ENCODE measurements at regions not wholly inside any gene's neighbourhood (a gene's known extent, or its start where the extent isn't known, plus 50 kb on each side); places are given as distances from the start of the nearest gene placed in this dataset.

DNA sequence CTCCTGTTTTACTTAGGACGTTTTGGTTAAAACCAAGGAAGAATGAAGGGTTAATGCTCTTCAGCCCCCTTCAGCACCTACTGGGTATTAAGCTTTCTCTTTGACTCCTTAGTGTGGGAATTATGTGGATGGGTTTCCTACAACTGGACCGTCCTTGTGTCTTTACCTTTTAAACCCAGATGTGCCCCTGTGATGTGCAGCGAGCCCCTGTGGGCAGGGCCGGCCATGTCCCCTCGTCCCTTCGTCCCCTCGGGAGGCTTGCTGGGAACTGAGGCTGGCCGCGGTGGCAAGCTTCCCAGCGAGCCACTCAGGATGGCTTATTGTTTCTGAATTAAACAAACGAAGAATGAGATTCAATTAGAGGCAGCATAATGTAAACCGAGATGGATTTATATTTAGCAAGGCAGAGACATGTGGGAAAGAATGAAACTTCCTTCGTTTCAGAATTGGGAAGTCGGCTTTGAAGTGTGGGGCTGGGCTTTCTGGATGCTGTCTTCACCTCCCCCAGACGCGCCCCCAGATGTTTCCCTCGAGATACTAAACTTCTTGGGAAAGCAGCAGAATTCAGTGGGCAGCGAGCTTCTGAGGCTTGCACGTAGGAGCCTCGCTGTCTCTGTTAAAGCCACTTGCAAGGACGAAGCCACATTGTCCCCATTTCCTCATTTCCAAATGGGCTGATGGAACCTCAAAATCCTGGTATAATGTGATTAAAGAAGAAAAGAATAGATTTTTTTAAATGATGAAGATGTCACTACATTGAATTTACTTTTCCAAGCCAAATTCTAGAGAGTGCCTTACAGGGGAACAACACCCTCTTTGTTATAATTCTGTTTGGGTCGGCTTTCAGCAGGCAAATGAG is 146.0 kb downstream of the VAPA start:
- DNase-seq = no peak

DNA sequence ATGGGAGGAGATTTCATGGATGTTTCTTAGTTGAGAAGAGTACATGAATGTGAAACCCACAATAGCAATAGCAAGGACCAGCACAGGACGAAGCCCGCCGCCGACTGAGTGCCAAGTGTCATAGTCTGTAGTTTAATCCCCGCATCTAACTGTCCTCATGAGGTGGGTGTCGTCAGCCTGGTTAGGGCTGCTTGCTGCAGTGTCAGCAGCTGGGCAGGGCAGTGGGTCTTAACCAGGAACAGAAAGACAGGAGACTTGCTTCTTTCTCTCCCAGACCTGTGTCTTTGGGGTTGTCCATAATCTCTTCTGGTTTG is 146.6 kb downstream of the VAPA start:
- DNase-seq = no peak

DNA sequence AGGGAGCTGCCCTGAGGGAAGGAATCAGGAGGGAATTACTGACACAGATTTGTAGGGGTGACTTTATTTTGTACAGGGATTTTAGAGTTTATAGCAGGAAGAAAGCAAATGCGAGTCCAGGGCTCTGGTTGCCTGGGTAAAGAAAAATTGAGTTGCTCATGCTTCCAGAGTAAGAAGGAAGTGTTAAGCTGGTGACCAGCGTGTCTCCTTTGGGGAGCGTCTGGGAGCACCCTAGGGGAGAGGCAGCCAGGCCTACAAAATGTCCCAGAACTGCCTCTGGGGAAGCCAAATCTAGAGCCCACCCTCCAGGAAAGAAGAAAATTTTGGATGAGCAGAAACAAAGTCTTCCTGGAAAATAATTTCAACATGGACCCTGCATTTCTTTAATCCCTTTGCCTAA is 147.0 kb downstream of the VAPA start:
- DNase-seq = no peak

GRCh38 chr18:10061566-10062140 is 147.8 kb downstream of the VAPA start:
- DNase-seq = no peak

GRCh38 chr18:10062302-10063300 is 148.8 kb downstream of the VAPA start:
- DNase-seq = no peak

DNA sequence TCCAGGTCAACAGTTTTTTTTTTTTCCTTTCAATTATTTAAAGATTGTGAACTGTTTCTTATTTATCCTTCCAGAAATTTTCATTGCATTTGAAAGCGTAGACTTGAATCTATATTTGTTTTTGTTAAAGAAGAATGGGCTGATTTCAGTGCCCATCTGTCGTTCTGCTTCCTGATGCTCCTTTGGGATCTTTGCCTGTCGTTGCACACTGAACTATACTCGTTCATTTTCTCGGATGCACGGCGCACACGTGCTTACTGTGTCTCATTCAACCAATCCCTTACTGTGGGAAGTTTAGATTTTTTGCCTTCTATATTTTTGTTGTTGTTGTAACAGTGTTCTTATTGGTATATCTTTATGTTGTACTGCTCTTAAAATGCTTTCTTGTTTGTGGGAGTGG is 149.7 kb downstream of the VAPA start:
- DNase-seq = no peak

DNA sequence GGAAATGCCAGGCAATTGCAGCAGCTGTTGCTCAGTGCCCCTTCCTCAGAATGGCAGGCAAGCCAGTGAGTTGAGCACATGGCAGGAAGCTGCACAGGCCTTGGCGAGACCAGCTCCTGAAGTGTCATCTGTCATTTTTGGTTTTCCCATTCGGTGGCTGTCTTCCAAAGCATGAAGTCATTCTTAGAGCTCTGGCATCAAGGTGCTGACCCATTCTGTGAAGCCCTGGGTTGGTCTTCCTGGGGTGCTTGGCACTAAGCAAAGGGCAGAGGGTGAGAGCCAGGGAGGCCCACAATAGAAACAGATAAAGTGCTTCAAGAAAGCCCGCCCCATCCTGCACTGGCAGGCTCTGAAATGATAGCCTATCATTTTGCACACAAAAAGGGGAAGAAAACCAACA is 150.5 kb downstream of the VAPA start:
- no peak for DNase-seq

- no peak for DNase-seq
These were observed 151.5 kb downstream of the VAPA start for GRCh38 chr18:10065296-10065695.

DNA sequence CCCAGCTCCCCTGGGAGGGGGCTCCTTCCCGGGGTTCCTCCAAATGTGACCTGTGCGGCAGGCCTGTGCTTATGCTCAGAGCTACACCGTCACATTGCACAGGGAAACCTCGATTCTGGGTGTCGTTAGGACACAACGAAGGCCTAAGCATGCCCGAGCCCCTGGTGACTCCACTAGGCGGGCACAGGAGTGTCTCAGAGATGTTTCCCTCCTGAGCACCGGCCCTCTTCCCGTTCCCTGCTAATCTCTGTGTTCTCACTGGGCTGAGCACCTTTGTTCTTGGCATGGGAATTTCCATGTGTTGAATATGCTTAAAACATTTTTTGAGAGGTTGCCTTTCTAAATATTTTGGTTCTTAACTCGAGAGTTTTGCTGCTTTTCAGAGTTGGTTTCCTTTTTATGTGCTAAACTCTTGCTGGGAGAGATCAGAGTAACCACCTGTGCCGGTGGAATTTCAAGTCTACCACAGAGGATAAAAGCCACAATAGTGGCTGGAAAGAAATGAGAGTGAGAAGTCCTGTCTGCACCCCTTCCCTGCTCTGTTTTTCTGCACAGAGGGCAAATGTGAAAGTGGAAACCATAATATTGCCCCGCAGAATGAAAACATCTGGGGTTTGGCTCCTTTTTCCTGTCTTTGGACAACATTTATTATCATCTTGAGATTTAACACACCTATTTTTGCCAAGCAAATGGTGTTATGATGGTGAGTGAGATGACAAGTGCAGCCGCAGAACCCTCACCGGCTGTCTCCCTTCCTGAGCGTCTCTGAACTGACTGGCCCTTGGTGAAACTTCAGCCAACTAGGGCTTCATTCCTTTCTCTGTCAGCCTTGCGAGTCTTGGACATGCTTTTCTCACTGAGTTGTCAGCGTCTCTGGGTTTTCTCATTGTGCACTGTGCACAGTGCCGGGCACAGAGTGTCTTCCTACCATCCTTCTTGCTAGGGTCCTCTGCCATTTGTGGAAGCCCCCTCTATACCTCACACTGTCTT is 154.1 kb downstream of the VAPA start:
- DNase-seq = no peak

DNA sequence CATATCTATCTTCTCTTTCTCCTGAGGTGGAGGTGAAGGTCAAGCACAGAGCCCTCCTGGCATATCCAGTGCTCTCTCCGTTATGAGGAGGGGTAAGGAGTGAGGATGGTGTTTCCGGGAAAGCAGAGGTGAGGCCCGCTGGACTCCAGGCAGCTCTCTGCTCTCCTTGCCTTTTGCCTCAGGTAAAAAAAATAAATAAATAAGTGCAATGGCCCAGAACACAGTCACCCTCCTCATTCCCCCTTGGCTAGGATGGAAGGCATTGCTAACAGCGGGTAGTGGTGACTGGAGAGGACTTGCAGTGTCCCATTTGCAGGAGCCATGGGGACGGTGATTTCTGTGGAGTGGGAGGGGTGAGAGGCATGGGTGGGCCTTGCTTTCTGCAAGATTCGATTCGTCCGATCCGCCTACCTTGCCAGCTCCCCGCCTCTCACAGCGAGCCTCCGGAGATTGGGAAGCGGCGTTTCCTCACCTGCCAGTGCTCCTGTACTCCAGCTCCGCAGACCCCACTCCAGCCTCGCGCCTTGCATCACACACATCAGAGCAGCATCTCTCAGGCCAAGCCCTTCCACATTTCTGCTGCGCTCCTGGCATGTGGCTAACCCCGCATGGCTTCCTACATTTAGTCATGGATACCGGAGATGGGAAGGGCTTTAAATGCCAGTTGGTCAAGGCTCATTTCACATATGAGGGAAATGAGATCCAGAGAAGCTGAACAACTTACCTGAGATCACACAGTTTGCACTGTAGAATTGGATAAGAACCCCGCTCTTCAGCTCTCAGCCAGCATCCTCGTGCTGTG is 155.2 kb downstream of the VAPA start:
- DNase-seq = no peak

- DNase-seq = no peak
These were observed 156.8 kb downstream of the VAPA start for GRCh38 chr18:10070561-10071000.

DNA sequence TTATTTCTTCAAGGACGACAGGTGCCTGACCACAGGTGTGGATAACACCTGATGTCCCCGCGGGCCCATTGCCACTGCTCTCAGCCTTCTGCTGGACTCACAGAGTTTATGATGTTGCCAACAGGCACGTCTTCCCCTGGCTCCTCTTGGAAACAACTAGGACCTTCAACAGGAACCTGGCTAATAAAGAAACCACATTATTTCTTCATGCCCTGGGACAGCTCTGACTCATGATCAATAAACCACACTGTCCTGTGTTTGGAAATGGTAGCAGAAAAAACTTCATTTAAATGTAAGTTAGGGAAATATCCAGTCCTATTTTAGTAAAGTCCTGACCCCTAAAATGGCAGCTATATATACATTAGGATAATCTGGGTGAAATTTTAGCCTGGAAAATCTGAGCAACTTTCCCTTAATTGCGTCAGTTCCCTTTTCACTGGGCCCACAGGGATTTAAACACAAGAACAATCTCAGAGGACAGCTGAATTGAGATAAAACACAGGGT is 158.9 kb downstream of the VAPA start:
- no peak for DNase-seq

GRCh38 chr18:10074110-10074509 is 160.3 kb downstream of the VAPA start:
- DNase-seq = no peak

DNA sequence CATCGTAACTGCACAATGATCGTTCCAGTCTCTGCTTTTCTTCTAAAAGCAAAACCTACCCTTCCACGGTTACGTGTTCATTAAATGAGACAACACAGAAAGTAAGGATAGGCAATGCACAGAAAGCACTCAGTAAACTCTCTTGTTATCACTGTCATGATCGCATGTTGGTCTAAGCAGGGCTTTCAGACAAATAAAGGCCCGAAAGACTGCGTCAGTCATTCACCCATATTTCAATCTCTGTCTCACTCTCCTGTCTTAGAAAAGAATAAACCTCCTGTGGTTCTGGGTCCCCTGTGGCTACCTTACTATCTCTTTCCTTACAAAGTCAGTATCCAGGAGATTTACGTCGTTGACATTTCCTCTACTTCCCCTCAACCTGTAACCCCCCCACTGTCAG is 160.9 kb downstream of the VAPA start:
- no peak for DNase-seq

- DNase-seq = no peak
These were observed 162.8 kb downstream of the VAPA start for GRCh38 chr18:10076502-10077030.

DNA sequence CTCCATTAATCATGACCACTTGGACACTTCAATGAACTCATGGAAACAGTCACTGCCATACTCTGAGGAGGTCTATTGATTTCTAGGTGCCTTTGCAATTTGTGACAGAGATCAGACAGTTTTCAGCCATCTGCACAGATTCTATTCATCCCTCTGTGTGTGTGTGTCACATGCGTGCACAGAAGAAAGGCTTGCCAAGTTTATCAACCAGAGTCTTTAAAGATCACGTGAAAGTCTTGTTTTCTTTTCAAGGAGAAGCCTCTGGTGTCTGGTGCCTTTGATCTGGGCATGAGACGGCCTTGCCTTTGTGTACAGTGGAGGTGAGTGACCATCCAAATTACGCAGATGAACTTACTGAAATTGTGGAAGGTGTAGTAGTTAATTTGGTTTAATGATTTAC is 164.2 kb downstream of the VAPA start:
- DNase-seq = no peak

GRCh38 chr18:10080372-10080771 is 166.6 kb downstream of the VAPA start:
- DNase-seq = no peak

DNA sequence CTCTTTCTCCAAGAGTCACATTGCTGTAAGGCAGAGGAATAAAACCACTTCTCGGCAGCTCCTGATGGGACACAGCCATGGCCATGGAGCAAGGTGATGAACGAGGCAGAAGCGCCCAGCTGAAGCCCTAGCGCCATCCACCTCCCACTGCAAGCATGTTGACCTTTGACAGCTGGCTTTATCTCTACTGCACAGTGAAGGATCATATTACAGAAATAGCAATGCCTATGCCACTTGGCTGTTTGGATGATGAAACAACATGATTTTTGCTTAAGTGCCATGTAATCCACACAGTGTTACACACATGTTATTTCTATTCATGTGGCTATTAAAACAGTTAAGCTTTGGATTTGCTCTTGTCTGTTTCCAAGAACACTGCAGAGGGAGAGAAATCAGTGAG is 167.7 kb downstream of the VAPA start:
- no peak for DNase-seq

DNA sequence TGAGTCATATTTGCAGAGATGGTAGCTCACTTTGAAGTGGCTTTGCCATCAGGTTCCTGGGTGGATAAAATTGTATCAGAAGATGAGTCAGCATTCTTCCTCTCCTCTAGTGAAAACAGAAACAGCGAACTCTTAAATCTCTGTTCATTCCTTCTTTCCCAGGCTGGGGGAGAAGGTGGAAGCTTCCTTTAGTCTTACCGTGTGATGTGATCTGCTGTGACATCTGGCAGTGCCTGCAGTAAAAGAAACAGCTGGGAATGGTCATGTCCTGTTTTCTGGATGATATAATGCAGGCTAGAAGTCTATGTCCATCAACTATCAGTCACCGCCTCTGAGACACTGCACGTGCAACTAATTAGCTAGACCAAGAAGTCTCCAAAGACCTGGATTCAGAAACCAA is 171.6 kb downstream of the VAPA start:
- no peak for DNase-seq

DNA sequence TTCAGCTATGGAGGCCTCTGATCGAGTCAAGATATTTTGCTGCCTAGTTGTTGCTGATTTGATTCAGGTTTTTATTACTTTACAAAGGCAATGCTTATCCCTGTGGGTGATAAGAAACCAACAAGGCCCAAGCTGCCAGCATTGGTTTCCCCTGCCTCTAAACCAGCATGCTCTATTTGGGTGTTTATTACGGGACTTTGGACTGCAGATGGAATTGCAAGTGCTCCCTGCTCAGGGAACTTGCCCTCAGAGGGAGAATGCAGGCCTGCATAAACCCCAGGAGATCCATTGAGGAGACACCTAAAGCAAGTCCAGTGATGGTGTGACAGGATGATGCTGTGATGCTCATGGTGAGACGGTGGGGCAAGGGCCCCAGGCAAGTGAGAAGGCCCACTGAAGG is 172.1 kb downstream of the VAPA start:
- DNase-seq = no peak
